H54 (cell line): ENCODE measurements at regions not wholly inside any gene's neighbourhood (a gene's known extent, or its start where the extent isn't known, plus 50 kb on each side); places are given as distances from the start of the nearest gene placed in this dataset.

Experiments
- DNase-seq: peaks from one replicate; pipeline ENCODE4 v3.0.0; 2011; ENCODE audit warnings: low spot score, mixed read lengths; ENCODE audit not compliant: insufficient read length
- FAIRE-seq: peaks from 3 replicates; lab custom pipeline; 2011; peaks lifted over from hg19 to GRCh38; lab: Jason Lieb, UNC
- POLR2A ChIP-seq: IDR thresholded peaks from 2 replicates; pipeline ENCODE4 v1.6.1; 2011; ENCODE audit warnings: low read depth, mild to moderate bottlenecking, low read length

DNA sequence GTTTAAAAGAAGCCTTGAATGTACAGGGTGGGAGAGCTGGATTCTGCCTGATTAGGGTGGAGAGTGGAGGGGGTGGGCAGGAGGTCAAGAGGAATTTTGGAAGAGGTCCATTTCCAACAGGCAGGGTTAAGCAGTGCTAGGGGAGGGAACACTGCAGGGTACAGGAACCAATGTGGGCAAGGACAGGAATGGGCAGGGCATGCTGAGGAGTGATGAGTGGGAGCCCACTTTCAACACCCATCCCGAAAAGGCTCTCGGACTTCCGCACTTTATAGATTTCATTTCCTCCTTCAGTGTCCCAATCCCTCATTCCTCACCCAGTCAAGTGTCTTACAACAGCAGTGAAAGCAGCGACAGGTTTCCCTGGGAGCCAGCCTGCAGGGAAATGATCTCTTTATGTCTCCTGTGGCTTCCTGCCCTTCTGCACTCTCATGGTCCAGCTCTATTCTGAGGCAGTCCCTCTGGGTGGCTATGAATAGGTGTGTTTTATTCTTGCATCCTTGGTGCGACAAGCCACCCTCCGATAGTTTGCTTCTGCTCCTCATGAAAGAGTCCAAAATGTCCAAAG lies 50.5 kb upstream of the ZNF507 start:
- DNase-seq: no peak
- FAIRE-seq: no peak
- TF ChIP-seq POLR2A: no peak
